NCI-H1105 (cell line): ENCODE measurements at regions not wholly inside any gene's neighbourhood (a gene's known extent, or its start where the extent isn't known, plus 50 kb on each side); places are given as distances from the start of the nearest gene placed in this dataset.
"Not testable (repeated sequence)": the region's sequence is repeated elsewhere in the genome, so short reads cannot be mapped to it uniquely, and the experiment has no call there.

ENCODE experiments used
- DNase-seq: peaks from one replicate; lab custom pipeline; 2025; lab: John Stamatoyannopoulos, UW

DNA sequence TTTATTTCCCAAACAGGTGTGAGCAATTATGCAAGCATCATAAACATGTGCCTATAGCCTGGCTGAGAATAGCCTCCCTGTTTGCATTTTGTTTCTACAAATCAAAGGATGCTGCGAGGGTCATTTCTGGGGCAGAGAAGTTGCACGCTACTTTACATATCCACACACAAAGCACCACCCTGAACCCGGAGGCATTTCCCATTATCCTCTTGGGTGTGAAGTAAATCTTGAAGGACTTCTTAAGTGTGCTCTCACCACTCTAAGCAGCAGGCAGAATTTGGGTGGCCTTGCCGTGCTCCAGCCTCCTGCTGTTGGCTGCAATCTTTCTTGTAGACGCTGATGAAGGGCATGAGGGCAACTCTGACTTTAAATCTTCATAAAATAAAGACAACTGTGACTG lies 124.0 kb upstream of the TLE4 start:
- DNase-seq, result no peak

DNA sequence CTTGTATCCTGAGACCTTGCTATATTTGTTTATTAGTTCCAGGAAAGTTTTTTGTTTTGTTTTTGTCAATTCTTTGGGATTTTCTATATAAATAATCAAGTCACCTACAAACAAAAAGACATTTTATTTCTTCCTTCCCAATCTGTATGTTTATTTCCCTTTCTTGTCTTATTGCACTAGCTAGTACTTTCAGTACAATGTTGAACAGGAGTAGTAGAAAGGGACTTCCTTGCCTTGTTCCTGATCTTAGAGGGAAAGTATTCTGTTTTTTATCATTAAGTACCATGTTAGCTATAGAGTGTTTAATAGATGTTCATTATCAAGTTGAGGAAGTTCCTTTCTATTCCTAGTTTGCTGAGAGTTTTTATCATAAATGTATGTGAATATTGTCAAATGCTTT lies 119.5 kb upstream of the TLE4 start:
- DNase-seq, result no peak

DNA sequence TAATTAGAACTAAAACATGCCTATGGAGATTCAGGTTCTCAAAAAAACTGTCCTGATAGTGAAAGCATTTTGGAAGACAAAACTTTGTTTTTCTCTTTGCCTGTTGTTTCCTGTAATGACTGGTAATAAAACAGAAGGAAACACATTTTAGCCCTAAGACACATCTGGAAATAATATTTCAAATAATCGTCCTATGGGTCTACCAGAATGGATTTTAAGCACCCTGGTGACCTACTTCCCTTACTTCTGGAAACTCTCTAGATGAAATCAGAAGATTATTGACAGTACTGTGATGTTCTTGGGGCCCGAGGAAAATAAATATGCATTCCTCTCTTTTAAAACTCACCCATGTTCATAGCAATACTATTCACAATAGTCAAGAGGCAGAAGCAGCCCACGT lies 110.1 kb upstream of the TLE4 start:
- no peak for DNase-seq

DNA sequence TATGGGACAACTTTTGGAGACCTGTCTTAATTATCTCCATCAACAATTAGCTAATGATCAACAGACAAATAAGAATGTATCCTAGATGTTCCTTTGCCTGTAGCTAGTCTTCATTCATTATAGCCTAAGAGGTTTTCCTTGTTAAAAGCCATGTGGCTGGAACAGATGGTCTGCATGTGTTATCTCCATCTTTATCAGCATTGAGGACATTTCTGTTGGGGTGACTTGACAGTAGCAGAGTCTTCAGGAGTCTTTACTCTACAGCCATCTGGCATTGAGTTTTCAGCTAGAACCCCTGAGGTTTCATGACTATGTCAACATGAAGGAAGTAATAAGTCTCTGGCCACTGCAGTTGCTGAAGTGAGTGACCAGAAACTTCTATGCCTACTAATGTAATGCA lies 106.6 kb upstream of the TLE4 start:
- no peak for DNase-seq

GRCh38 chr9:79469164-79469563 lies 102.6 kb upstream of the TLE4 start:
- no peak for DNase-seq

DNA sequence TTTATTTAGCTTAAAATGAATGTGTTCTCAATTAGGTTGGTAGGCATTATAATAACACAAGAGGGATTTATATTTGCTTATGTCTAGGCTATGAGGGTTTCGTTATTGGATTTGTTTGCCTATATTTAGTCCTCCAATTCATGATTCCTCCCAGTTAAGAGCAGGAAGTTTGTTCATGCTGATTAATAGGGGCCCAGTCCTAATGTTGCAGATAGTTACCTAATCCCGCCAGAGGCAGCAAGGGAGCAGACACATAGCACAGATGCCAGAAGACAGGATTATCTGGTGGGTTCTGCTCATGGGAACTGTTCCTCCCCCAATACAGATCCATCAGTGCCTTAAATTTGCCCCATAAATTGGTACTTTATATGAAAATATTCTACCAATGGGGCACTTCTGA lies 100.8 kb upstream of the TLE4 start:
- no peak for DNase-seq

GRCh38 chr9:79471580-79472543 lies 99.9 kb upstream of the TLE4 start:
- DNase-seq, result no peak

DNA sequence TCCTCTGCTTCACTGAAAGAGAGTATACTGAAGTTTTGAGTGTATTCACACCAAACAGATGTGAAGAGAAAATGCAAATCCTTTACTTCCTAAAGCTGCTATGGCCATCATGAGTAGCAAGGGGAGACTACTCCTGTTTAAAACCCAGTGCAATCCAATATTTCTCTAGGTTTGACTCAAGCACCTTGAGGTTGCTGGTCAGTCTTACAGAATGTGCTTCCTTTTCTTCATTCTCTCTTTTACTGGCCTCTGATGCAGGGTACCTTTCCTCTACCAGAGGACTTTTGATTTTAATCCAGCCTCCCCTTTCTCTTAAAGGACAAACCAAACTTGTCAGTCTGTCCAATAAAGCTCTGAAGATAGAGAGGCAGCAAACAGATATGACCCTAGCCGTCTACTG lies 98.1 kb upstream of the TLE4 start:
- no peak for DNase-seq

DNA sequence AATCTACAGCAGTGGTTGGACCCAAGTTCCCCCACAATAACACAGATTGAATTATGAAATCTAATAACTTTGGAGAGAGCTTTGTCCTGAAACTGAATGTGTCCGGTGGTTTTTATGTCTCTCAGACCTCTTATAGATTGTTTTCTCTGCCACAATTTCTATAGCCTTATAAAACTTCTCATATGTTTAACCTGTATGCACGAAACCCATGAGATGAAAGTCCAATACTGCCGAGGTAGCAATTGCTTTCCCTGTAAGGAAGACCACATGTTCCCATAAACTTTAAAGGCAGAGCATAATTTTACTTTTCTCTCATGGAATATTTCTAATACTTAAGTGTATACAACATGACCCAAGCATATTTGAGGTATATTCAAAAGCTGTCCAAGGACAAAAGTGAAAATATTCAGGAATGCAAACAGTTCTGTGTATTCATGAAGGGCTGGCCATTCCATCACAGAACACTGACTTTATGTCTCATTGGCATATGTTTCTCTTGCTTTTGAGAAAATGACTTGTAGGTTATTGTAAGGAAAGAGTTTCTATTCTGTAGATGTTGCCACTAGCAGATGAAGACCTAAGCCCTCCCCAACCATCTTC lies 94.4 kb upstream of the TLE4 start:
- DNase-seq, result no peak

GRCh38 chr9:79477955-79478771 lies 93.6 kb upstream of the TLE4 start:
- DNase-seq, result no peak

GRCh38 chr9:79480639-79481038 lies 91.1 kb upstream of the TLE4 start:
- no peak for DNase-seq

GRCh38 chr9:79481846-79482477 lies 89.8 kb upstream of the TLE4 start:
- no peak for DNase-seq

- DNase-seq, result no peak
Observed at GRCh38 chr9:79485258-79485657, 86.5 kb upstream of the TLE4 start.

GRCh38 chr9:79489261-79490000 lies 82.3 kb upstream of the TLE4 start:
- DNase-seq, result no peak

- no peak for DNase-seq
Observed at GRCh38 chr9:79490657-79491248, 81.0 kb upstream of the TLE4 start.

DNA sequence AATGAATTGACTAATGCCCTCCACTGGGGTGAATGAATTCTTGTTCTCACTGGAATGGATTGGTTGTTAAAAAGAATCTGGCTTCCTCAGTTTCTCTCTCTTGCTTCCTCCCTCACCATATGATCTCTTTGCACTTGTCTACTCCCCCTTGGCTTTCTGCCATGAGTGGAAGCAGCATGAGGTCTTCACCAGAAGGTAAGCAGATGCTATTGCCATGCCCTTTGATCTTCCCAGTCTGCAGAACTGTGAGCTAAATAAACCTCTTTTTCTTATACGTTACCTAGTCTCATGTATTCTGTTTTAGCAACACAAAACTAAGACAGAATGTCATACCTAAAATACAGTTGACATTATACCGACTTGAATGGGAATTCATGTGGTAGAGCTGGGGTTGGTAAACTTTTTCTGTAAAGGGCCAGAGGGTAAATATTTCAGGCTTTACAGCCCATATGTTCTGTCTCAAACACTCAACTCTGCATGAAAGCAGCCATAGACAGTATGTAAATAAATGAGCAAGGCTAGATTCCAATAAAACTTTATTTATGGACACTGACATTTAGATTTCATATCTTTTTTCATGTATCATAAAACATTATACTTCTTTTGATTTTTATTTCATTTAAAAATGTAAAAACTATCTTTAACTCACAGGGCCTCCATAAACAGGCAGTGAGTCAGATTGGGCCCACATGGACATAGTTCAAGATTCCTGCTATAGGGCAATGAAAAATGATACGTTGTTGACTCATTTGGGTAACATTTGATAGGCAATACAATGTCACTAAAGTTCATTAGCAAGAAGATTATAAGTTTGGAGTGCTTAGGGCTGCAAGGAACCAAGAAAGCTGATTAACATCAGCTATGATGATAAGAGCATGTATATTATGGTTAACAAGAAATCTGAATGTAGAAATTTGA lies 79.4 kb upstream of the TLE4 start:
- DNase-seq, result no peak

DNA sequence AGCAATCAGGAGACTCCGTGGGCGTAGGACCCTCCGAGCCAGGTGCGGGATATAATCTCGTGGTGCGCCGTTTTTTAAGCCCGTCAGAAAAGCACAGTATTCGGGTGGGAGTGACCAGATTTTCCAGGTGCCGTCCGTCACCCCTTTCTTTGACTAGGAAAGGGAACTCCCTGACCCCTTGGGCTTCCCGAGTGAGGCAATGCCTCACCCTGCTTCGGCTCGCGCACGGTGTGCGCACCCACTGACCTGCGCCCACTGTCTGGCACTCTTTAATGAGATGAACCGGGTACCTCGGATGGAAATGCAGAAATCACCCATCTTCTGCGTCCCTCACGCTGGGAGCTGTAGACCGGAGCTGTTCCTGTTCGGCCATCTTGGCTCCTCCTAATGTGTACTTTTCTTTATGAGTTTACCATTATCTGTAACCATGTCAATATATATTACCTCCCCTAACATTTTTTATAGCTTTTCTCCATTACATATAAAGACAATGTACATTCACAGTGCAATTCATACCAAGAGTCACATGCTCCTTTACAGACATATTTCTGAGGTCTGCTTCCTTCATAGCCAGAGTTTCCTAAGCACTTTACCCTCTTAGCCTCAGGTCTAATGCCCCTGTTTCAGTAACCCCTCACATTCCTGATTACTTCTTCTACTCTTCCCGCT lies 71.4 kb upstream of the TLE4 start:
- DNase-seq, result not testable (repeated sequence)

DNA sequence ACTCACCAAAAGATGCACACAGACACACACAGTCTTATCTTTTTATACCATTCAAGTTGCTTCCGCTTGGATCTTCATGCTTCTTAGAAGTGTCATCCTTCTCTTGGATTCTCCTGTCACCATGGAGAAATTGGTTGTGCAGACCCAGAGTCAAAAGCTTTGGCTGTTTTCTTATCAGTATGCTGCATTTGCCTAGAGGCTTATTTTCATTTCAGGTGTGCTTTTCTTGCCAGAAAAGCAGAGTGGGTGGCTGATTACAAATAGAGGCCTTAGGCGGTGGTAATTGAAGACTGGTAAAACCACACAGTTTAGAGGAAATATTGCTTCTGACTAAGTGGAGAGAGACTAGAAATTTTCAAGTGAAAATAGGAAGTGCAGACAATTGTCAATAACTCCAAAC lies 70.2 kb upstream of the TLE4 start:
- no peak for DNase-seq

GRCh38 chr9:79507801-79508200 lies 64.0 kb upstream of the TLE4 start:
- no peak for DNase-seq
